ENCODE measurements at regions not wholly inside any gene's neighbourhood (a gene's known extent, or its start where the extent isn't known, plus 50 kb on each side); places are given as distances from the start of the nearest gene placed in this dataset.

GRCh38 chr10:61558188-61558587 is 104.5 kb upstream of the CABCOCO1 start:
- Histone ChIP-seq H3K9me3 (ENCODE audit: insufficient read depth in 2 of 2, low read depth in 1 of 2, low read length in 1 of 2) (peaks cover 0 to 3% of the 10 kb centered on the region in 2 experiments; a peak in 1 of 4 replicates), H3K79me1 (ENCODE audit: low read depth, low read length) (no peaks in the 10 kb centered on the region), H2BK120ac (replicated peaks; ENCODE audit: low read depth, low read length) (no peak overlapping the region), H3K14ac (ENCODE audit: insufficient read length) (no peak overlapping the region), H3K4me1 (replicated peaks in 1 of 4; ENCODE audit: control insufficient read depth in 3 of 4, insufficient read depth in 4 of 4, low read length in 3 of 4) (peaks cover 0 to 2% (median 0%) of the 10 kb centered on the region in 4 experiments; a peak in 1 of 7 replicates), H4K8ac (ENCODE audit: extremely low read depth, insufficient read depth, low read length) (no peak overlapping the region), H2BK15ac (ENCODE audit: low read length) (no peak overlapping the region), H3K4ac (replicated peaks; ENCODE audit: insufficient read length, low read depth, low read length) (no peak overlapping the region), H3K36me3 (ENCODE audit: control insufficient read depth in 2 of 4, insufficient read depth in 4 of 4, low read length in 3 of 4) (no peaks in the 10 kb centered on the region), H3K23ac (ENCODE audit: insufficient read length) (no peak overlapping the region), H2BK12ac (ENCODE audit: low read depth, low read length) (no peak overlapping the region; the same call in 1 of the 2 replicates), H2BK5ac (ENCODE audit: low read depth, low read length) (no peak overlapping the region), H3K23me2 (ENCODE audit: low read depth, low read length) (no peaks in the 10 kb centered on the region), H3K4me2 (ENCODE audit: insufficient read depth in 1 of 2, low read depth in 2 of 2, low read length in 2 of 2) (no peak overlapping the region), H2AK5ac (ENCODE audit: low read depth, low read length) (no peak overlapping the region), H2AFZ (ENCODE audit: low read length) (0 out of 2 replicates have a peak overlapping the region, but pooled peaks have one; percentile 48), H3K4me3 (ENCODE audit: extremely low read depth in 1 of 4, insufficient read depth in 2 of 4, low read depth in 3 of 4, low read length in 4 of 4) (no peak overlapping the region), H3K79me2 (ENCODE audit: control insufficient read depth in 1 of 2, insufficient read depth in 2 of 2, low read length in 2 of 2) (no peaks in the 10 kb centered on the region), H3K9ac (replicated peaks in 1 of 4; ENCODE audit: extremely low read depth in 1 of 4, low read depth in 3 of 4, low read length in 3 of 4) (no peak overlapping the region), H3K27ac (ENCODE audit: low read depth, low read length) (no peak overlapping the region), H2BK20ac (ENCODE audit: low read length) (no peak overlapping the region), H3K56ac (replicated peaks; ENCODE audit: insufficient read length, low read depth, low read length) (no peak overlapping the region), H4K5ac (ENCODE audit: insufficient read length, low read depth, low read length) (no peak overlapping the region), H4K91ac (replicated peaks; ENCODE audit: insufficient read length, low read length) (no peak overlapping the region), H3K18ac (ENCODE audit: extremely low read depth, low read length) (no peak overlapping the region), H3K27me3 (replicated peaks in 1 of 4; ENCODE audit: control insufficient read depth in 3 of 4, extremely low read depth in 1 of 4, insufficient read depth in 3 of 4, low read length in 3 of 4) (no peaks in the 10 kb centered on the region), H4K20me1 (replicated peaks in 1 of 2; ENCODE audit: control insufficient read depth in 1 of 2, insufficient read depth in 2 of 2, low read length in 2 of 2) (no peaks in the 10 kb centered on the region)
- POLR2A ChIA-PET (ENCODE audit: partially characterized antibody) = no interaction called here
- no peak for DNase-seq (ENCODE audit: low read depth in 1 of 2, low spot score in 2 of 2)
- TF ChIP-seq CREB1 (IDR thresholded peaks at IDR 0.05) (no peak), EZH2 (IDR thresholded peaks at IDR 0.05; ENCODE audit: low read depth, low read length, severe bottlenecking) (no peak), CTBP2 (IDR thresholded peaks at IDR 0.05; ENCODE audit: borderline replicate concordance, insufficient read depth, insufficient read length, low read length) (no peak), SIX5 (IDR thresholded peaks at IDR 0.05; ENCODE audit: low read depth, low read length) (no peak), RBBP5 (IDR thresholded peaks at IDR 0.05; ENCODE audit: borderline replicate concordance, low read depth, low read length) (no peak), TAF1 (IDR thresholded peaks at IDR 0.05; ENCODE audit: low read depth, low read length) (no peak), POLR2AphosphoS5 (IDR thresholded peaks at IDR 0.05; ENCODE audit: low read depth, low read length) (no peak), FOSL1 (IDR thresholded peaks at IDR 0.05; ENCODE audit: insufficient read depth, low read depth, low read length) (no peak), RAD21 (IDR thresholded peaks at IDR 0.05 in 1 of 2, conservative IDR thresholded peaks at IDR 0.05 in 1 of 2; ENCODE audit: low read depth in 2 of 2, low read length in 2 of 2) (no peak)
- TF ChIP-seq, protein P1, sequence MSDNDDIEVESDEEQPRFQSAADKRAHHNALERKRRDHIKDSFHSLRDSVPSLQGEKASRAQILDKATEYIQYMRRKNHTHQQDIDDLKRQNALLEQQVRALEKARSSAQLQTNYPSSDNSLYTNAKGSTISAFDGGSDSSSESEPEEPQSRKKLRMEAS (IDR thresholded peaks at IDR 0.05) = no peak
- no peak for FAIRE-seq
- CTCF ChIA-PET (ENCODE audit: partially characterized antibody) = interaction anchor here (0.6 kb wide), 1 partner anchor 687 kb away, joined by 3 read pairs; no protein-coding TSS in a partner anchor
- WGBS, 2 experiments (ENCODE audit: extremely low coverage in 1 of 2, insufficient coverage in 1 of 2, insufficient read length in 1 of 2, insufficient replicate concordance in 2 of 2, low coverage in 1 of 2, low lambda C conversion rate in 2 of 2, missing lambda C conversion rate in 1 of 2) = 90% methylated on average over 3 of the region's 3 CpGs; no CpG with 5 or more reads in 1 of the 2 experiments

All from H1 (cell line).